Mononuclear cell (primary cell): ENCODE measurements at regions not wholly inside any gene's neighbourhood (a gene's known extent, or its start where the extent isn't known, plus 50 kb on each side); places are given as distances from the start of the nearest gene placed in this dataset.

Source experiments
- H3K27me3 ChIP-seq: 2 replicates; pipeline ENCODE4 v1.6.0; 2011; ENCODE audit warnings: low read length, control low read depth; ENCODE audit not compliant: insufficient read depth
- H3K4me1 ChIP-seq: 2 replicates; pipeline ENCODE4 v1.5.1; 2011; ENCODE audit warnings: mild to moderate bottlenecking, low read length, control low read depth; ENCODE audit not compliant: insufficient read depth
- H3K4me3 ChIP-seq: 2 replicates; pipeline ENCODE4 v1.5.1; 2011; ENCODE audit warnings: mild to moderate bottlenecking, low read length, moderate library complexity
- H3K9me3 ChIP-seq: 2 replicates; pipeline ENCODE4 v1.5.1; 2011; ENCODE audit warnings: low read depth, mild to moderate bottlenecking, control low read depth, low read length

DNA sequence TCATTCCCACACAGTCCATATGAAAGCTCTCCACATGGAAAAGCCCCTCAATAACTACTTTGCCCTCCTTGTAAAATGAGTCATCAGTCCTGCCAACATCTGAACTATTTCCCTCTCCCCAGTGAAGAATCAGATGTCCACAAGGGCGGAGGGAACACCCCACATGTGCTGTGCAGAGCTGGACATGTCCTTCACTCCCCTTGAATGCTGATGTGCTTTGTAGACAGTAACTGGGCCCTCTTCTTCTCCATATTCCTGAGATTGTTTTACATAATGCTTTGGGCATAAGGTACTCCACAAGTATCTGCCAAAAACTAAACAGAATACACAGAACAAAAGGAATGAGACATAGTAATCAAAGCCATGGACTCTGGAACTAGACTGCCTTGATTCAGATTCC is 879.4 kb downstream of the BCL11A start:
- H3K9me3 ChIP-seq = no peaks in the 10 kb centered on the region
- H3K4me3 ChIP-seq = no peak overlapping the region
- H3K4me1 ChIP-seq = no peaks in the 10 kb centered on the region
- no peaks in the 10 kb centered on the region for H3K27me3 ChIP-seq

DNA sequence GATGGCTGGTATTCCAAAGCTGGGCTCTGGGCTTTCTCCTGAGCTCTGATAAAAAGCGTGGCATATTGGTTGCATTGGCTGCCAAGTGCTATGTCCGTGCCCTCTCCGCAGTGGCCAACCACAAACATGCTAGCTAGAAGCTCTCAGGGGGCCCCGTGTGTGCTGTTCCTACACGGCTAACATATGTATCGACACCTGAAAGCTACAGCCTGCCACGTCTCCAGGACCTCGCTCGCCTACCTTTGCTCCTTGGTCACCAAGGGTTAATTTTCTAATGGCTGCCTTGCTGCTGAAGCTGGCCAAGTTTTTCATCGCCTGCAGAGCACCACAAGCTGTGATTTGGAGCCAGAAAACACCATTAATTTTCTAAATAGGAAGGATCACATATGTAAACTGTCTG is 888.4 kb downstream of the BCL11A start:
- Histone ChIP-seq H3K9me3 (no peaks in the 10 kb centered on the region), H3K4me3 (no peak overlapping the region), H3K27me3 (no peaks in the 10 kb centered on the region), H3K4me1 (no peaks in the 10 kb centered on the region)

DNA sequence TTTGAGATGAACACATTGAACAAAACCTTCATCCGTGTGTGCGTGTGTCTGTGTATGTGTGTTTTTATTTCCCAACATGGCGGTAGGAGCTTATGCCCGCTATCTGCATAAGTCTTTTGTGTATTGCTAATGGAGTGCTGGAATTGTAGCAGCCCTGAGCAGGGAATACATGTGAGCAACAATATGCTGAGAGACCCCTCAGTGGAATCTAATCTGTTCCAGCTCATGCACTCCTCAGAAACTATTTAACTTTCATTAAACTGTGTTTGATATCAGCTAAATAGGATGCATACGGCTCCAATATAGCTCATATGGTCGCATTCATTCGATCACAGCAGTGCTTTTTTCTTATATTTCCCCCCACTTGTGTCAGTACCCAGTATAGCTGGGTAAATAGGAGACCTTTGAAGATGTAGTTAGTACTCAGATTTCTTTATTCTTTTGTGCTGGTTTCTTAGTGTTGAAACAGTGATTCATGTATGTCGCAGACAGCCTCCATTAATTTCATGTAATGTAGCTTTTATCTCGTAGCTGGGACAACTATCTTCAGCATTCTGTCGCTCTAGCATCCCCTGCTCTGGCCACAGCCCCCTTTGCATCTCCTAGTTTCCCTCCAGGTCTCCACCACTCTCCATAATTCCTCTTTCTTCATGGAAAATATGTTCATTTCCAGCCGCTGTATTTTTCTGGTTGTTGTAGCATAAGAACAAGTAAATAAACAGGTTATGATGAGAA is 891.2 kb downstream of the BCL11A start:
- Histone ChIP-seq H3K27me3 (no peaks in the 10 kb centered on the region), H3K9me3 (no peaks in the 10 kb centered on the region), H3K4me3 (no peak overlapping the region), H3K4me1 (no peaks in the 10 kb centered on the region)

DNA sequence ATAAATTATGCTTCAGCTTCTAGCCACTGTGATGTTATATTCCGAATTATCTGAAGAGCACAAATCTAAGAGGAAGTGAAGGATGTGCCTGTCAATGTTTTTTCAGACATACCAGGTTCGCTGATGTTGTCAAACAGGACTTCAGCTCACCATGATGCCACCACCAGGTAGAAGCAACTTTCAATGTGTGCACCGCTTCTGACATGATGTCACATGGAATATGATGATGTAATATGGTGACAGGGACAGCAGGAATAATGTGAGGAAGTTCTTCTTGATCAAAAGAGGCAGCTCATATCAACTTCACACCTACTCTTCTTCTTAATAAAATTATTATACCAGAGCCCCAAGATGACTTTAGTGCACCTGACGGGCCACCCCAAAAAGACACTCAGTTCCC is 893.2 kb downstream of the BCL11A start:
- Histone ChIP-seq H3K27me3 (no peaks in the 10 kb centered on the region), H3K4me3 (no peak overlapping the region), H3K9me3 (no peaks in the 10 kb centered on the region), H3K4me1 (no peaks in the 10 kb centered on the region)

DNA sequence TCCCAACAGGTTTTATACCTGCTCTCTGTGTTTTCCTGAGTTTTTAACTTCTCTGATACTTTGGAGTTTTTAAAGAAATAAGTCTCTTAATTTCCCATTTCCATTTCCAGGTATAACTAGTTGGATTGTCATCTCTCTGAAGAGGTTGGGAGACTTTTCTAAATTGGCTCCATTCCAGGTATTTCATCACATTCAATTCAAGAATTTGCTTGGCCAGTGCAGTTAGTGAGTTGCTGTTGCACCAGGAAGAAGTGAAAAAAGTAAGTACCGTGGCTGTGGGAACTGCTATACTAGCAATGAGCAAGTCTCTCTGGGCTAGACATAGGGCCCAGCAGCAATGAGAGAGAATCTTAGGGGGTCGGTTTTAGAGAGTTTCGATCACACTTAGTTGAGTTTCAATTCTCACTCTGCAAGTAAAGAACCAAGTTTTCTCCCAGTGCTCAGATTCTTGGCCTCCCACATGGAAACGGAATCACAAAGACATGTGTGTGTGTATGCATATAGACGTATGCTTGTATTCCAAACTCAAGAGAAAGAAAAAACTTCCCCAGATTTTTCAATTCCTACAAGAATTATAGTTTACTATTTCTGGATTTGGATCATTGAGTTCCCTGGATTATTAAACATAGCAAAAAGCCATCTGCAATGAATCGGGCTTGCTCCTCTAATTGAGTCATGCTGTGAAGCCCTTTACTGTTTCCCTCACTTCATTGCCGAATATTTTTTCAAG is 894.4 kb downstream of the BCL11A start:
- H3K4me1 ChIP-seq = no peaks in the 10 kb centered on the region
- H3K4me3 ChIP-seq = no peak overlapping the region
- H3K27me3 ChIP-seq = no peaks in the 10 kb centered on the region
- H3K9me3 ChIP-seq = no peaks in the 10 kb centered on the region

DNA sequence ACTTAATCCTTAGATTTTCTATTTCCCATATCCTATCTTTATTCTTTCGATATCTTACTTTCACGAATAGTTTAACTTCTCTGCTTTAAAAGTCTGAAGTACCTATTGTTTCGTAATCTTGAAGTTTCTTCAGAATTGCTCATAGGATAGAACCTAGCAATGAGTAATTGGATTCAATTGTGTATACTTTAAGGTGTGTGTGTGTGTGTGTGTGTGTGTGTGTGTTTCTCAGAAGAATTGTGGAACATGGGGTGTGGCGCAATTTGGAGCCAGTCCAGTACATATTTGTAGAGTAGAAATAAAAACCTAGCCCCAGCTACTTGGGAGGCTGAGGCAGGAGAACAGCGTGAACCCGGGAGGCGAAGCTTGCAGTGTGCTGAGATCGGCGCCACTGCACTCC is 897.6 kb downstream of the BCL11A start:
- Histone ChIP-seq H3K9me3 (no peaks in the 10 kb centered on the region), H3K4me1 (no peaks in the 10 kb centered on the region), H3K4me3 (no peak overlapping the region), H3K27me3 (no peaks in the 10 kb centered on the region)

DNA sequence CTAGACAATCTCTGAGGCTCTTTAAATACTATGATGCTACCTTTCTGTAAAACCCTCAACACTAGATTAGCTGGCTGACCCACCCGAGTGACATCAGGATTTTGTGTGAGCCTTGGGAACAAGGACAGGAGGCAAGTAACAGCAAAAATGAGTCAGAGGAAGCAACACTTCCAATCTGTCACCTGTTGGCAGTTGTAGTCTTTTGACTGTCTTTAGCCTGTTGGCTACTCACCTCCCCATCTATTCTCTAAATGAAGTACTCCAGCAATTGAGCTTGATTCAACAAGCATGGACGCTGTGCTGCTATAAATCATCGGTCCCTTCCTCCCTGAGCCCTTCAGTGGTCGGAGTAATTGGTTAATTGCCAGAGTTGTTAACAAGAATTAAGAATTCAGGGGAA is 898.7 kb downstream of the BCL11A start:
- Histone ChIP-seq H3K4me3 (no peak overlapping the region), H3K9me3 (no peaks in the 10 kb centered on the region)

DNA sequence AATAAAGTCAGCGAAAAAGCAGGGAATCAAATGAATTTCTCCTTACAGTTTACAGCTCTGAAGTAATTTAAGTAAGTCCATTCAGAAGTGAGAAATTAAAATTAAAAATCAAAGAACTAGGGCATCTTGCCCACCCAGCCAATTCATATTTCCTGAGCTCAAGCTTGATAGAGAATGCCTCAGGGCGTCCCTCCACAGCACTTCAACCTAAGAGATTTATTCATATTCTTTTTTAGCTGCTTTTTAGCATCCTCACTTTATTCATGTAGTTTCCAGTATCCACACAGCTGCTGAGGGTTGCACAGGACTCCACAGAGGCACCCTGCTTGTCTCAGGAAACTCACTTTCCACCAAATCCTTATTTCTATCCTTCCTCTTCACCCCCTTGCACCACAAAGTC is 900.3 kb downstream of the BCL11A start:
- Histone ChIP-seq H3K27me3 (no peaks in the 10 kb centered on the region), H3K4me1 (no peaks in the 10 kb centered on the region), H3K9me3 (no peaks in the 10 kb centered on the region), H3K4me3 (no peak overlapping the region)

More for the DNA sequence above, 898.7 kb downstream of the BCL11A start:
- H3K27me3 ChIP-seq = no peaks in the 10 kb centered on the region
- H3K4me1 ChIP-seq = no peaks in the 10 kb centered on the region

DNA sequence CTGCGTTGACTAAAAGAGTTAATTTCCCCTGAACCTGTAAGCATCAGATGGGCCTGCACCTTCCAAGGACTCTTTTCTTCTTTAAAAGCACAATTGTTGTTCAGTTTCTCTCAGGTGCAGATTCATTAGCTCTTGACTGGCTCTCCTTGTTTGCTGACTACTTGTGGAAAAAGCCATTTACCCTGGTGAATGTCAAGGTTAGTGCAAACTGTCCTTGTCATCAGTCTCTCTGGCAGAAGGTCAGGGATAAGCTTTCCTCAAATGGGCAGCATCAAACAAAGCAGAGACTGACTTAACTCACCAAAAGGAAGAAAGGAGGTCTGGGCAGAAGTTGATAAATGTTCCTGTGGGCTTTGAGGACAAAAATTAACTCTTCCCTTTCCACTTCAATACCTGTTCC is 922.7 kb downstream of the BCL11A start:
- no peaks in the 10 kb centered on the region for H3K4me1 ChIP-seq

DNA sequence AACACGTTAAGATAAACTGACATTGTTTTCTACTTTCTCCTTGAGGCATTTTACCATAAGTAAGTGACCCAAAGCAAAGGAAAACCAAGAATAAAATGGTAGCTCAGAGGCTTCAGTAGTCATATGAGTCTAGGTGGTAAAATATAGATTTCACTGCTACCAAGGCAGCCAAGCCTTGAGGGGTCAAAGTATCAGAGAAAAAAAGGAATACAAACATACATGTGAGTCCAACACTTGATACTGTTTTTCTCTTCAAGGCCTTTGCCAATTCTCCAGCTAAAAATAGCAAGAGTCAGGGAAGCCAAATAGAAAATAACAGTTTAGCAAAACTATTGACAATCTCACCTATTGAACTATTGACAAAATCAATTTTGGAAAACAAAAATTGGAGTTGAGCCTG is 925.9 kb downstream of the BCL11A start:
- Histone ChIP-seq H3K27me3 (no peaks in the 10 kb centered on the region), H3K4me1 (no peaks in the 10 kb centered on the region), H3K9me3 (no peaks in the 10 kb centered on the region), H3K4me3 (no peak overlapping the region)

More for the DNA sequence above, 922.7 kb downstream of the BCL11A start:
- H3K9me3 ChIP-seq = no peaks in the 10 kb centered on the region
- H3K27me3 ChIP-seq = no peaks in the 10 kb centered on the region
- H3K4me3 ChIP-seq = no peak overlapping the region

DNA sequence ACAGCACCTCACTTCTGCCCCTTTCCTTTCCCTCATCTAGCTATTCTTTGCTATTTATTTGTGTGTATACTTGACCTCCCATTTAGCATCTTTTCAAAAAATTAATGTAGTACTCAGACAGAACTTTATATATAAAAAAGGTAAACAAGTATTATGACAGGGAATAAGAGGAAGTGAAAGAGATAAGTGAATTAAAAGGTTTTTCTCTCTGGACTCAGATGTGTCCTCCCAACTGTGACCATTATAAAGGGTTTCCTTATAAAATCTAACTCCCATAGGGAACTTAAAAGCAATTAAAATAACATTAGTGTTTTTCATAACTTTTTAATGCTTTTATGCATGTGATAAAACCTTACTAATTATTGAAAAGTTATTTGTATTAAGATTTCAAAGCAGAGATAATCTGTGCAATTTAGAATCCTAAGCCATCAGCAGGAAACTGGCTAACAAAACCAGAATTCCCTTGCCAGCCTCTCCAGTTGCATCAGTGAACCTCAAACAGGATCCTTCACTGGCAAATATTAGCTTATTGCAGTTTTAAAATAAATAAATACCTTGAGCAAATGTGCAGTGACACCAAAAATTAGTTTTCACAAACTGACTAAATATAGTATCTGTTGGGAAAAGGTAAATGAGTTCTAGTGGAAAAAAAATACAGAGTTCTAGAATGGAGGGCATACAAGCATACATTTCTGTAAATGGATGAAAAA is 930.7 kb downstream of the BCL11A start:
- Histone ChIP-seq H3K9me3 (no peaks in the 10 kb centered on the region), H3K27me3 (no peaks in the 10 kb centered on the region), H3K4me3 (no peak overlapping the region)

DNA sequence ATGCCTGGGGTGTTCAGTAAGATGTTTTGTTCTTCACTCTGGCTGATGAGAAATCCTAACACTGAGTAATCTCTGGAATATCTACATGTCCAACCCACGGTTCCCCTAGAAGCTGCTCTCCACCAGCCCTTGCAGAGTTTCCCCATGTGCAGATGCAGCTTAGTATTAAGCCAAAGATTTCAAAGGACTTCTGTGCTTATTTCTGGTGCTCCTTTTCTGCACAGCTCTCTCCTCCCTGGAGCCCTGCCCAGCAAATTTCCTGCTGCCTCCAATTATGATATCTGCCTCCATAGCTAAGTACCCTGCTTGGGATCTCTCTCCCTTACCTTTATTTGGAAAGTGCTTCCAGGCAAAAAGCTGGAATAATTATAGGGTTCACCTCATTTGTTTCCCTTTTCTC is 949.3 kb downstream of the BCL11A start:
- Histone ChIP-seq H3K27me3 (no peaks in the 10 kb centered on the region), H3K4me1 (no peaks in the 10 kb centered on the region), H3K9me3 (peaks cover 6% of the 10 kb centered on the region)

More for the DNA sequence above, 930.7 kb downstream of the BCL11A start:
- H3K4me1 ChIP-seq = no peaks in the 10 kb centered on the region

DNA sequence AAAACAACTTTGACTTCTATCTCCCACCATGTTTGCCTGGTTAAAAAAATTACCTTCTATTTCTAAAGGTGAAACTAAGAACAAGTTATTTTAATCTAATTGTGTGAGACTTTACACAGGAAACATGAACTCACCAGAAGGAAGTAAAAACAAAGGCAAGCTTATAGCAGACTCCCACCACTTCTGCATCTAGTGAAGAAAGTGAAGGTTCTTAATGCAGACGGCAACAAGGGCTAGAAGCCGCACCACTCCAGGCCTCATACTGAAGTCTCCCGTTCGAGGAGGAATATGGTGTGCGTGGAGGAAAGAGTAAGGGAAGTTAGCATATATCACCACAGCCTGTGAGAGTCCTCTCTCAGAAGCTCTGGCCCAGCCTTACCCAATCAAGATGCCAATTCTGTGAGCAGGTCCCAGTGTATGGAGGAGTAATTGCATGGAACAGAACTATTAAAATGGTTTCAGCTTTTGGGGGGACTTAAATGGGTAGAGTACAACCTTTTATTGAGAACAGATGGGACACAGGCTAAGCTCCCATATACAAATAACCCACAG is 958.7 kb downstream of the BCL11A start:
- Histone ChIP-seq H3K9me3 (no peaks in the 10 kb centered on the region), H3K4me1 (no peaks in the 10 kb centered on the region), H3K4me3 (no peak overlapping the region), H3K27me3 (no peaks in the 10 kb centered on the region)

More for the DNA sequence above, 949.3 kb downstream of the BCL11A start:
- no peak overlapping the region for H3K4me3 ChIP-seq

DNA sequence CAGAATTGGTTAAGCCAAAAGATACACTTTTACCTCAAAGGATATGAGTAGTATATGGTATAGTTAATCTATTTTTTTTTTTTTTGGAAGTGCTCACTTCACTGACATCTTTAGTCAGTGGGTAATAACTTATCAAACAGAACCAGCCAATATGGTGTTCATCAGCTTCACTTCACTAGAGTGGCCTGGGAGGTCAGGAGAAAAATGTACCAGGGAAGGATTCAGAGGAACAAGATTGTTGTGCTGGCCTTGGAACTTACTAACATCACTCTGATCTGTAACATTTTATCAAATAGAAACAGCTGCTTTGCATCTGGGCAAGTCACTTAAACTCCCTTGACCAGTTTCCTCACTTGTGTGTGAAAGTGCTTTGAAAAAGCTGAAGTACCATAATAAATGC is 962.7 kb downstream of the BCL11A start:
- H3K4me3 ChIP-seq = no peak overlapping the region
- no peaks in the 10 kb centered on the region for H3K27me3 ChIP-seq
- H3K9me3 ChIP-seq = no peaks in the 10 kb centered on the region
- no peaks in the 10 kb centered on the region for H3K4me1 ChIP-seq

DNA sequence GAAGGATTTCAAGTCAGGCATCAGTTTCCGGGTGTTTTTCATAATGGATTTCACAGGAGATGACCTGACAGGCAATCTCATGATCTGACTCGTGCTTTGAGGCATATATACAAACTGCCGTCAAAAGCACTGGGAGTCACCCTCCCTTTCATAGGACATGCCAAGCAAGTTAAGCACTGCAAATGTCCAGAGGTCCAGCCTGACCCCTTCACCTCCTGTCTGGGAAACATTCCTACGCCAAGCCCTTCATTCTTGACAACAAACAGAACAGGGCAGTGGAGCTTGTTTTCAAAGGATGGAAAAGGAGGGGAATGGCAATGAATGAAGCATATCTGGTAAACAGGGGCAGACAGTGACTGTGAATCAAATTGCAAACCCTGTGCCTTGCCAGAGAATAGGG is 963.6 kb downstream of the BCL11A start:
- Histone ChIP-seq H3K27me3 (no peaks in the 10 kb centered on the region), H3K9me3 (no peaks in the 10 kb centered on the region), H3K4me3 (no peak overlapping the region), H3K4me1 (no peaks in the 10 kb centered on the region)
